Tibial artery (tissue), 4 donors: ENCODE measurements at regions not wholly inside any gene's neighbourhood (a gene's known extent, or its start where the extent isn't known, plus 50 kb on each side); places are given as distances from the start of the nearest gene placed in this dataset.
"Not testable (repeated sequence)": the region's sequence is repeated elsewhere in the genome, so short reads cannot be mapped to it uniquely, and the experiment has no call there.

Experiments
- DNase-seq, 2 donors: peaks; one replicate each; pipeline ENCODE4 v3.0.0-alpha.2; 2019
- H3K27ac ChIP-seq, 2 donors: fragments of 200-600 bp; sonication (generic) in 1 of 2; 1 replicate in 1 of 2; 2 replicates in 1 of 2; pipeline ENCODE4 v1.5.1; 2018 to 2019; ENCODE audit warnings: mild to moderate bottlenecking in 1 of 2
- H3K27me3 ChIP-seq, 2 donors: fragments of 200-600 bp; sonication (generic) in 1 of 2; one replicate each; pipeline versions ENCODE4 v1.5.1 to v1.6.0; 2016 to 2019
- H3K36me3 ChIP-seq, 3 donors: fragments of 200-600 bp; sonication (generic) in 2 of 3; one replicate each; pipeline ENCODE4 v1.5.1; 2016 to 2019; ENCODE audit warnings: mild to moderate bottlenecking in 2 of 3
- H3K4me1 ChIP-seq, 4 donors: fragments of 200-600 bp; sonication (generic) in 2 of 4; 1 replicate in 3 of 4; 2 replicates in 1 of 4; pipeline ENCODE4 v1.5.1; 2016 to 2019
- H3K4me3 ChIP-seq, 2 donors: fragments of 200-600 bp; sonication (generic) in 1 of 2; 1 replicate in 1 of 2; 2 replicates in 1 of 2; pipeline ENCODE4 v1.5.1; 2018 to 2019; ENCODE audit warnings: mild to moderate bottlenecking in 2 of 2
- H3K9me3 ChIP-seq, 3 donors: fragments of 200-600 bp; sonication (generic) in 1 of 3; one replicate each; pipeline ENCODE4 v1.5.1; 2016 to 2019
- intact Hi-C: fragments of 100-400 bp; cut with DNase I; formaldehyde crosslinking; loops from one replicate; pipeline ENCODE4 v1.15.0; 2023; ENCODE audit warnings: low total_unique reads
- TF ChIP-seq, protein P1 (sequence below), 2 experiments: fragments of 200-600 bp in 1 of 2; fragments of 450-650 bp in 1 of 2; IDR thresholded peaks; one replicate each; pipeline ENCODE4 v1.5.1; 2017 to 2019; ENCODE audit warnings: antibody characterized with exemption in 2 of 2, mild to moderate bottlenecking in 1 of 2, moderate library complexity in 1 of 2

DNA sequence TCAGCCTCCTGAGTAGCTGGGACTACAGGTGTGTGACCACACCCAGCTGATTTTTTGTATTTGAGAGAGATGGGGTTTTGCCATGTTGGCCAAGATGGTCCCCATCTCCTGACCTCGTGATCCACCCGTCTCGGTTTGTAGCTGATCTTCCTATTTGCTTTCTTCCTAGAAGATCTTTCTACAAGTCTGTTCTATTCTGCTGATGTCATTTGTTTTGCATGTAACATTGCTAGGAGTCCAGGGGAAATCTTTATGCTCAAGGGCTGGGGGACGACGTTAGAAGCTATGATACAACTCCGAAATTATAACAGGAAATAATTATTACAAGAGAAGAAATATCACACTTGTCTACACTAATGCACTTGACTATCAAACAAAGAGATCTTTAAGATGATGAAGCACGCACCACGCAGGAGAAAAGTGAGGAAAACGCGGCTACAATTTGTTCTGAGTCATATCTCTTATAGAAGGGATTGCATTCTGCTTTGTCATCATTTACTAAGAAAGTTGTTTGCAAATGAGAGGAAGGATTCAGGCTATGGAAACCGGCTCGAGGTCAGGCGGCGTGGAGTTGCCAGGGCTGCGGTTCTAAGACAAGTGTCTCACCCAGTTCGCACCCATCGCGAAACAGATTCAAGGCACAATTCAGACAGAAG, 103.0 kb upstream of the CARD11 start:
- no peaks in the 10 kb centered on the region for H3K9me3 ChIP-seq
- peaks cover 0 to 12% (median 4%) of the 10 kb centered on the region in 4 donors for H3K4me1 ChIP-seq
- TF ChIP-seq, protein P1, sequence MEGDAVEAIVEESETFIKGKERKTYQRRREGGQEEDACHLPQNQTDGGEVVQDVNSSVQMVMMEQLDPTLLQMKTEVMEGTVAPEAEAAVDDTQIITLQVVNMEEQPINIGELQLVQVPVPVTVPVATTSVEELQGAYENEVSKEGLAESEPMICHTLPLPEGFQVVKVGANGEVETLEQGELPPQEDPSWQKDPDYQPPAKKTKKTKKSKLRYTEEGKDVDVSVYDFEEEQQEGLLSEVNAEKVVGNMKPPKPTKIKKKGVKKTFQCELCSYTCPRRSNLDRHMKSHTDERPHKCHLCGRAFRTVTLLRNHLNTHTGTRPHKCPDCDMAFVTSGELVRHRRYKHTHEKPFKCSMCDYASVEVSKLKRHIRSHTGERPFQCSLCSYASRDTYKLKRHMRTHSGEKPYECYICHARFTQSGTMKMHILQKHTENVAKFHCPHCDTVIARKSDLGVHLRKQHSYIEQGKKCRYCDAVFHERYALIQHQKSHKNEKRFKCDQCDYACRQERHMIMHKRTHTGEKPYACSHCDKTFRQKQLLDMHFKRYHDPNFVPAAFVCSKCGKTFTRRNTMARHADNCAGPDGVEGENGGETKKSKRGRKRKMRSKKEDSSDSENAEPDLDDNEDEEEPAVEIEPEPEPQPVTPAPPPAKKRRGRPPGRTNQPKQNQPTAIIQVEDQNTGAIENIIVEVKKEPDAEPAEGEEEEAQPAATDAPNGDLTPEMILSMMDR (IDR thresholded peaks at IDR 0.05) = no peak
- H3K27ac ChIP-seq = no peak overlapping the region
- peaks cover 0 to 3% of the 10 kb centered on the region in 2 donors for H3K27me3 ChIP-seq
- DNase-seq = peak; percentile 39 to 47
- intact Hi-C loops = no loop called here
- H3K36me3 ChIP-seq = no peaks in the 10 kb centered on the region
- H3K4me3 ChIP-seq = no peak overlapping the region

DNA sequence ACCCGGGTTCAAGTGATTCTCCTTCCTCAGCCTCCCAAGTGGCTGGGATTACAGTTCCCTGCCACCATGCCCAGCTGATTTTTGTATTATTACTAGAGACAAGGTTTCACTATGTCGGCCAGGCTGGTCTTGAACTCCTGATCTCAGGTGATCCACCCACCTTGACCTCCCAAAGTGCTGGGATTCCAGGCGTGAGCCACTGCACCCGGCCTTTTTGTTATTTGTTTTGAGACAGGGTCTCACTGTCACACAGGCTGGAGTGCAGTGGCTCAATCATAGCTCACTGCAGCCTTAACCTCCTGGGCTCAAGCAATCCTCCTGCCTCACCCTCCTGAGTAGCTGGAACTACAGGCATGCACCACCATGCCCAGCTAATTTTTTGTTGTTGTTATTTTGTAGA, 104.8 kb upstream of the CARD11 start:
- not testable (repeated sequence) for H3K27ac ChIP-seq
- peak in 1 of 2 donors; percentile 32 for DNase-seq

DNA sequence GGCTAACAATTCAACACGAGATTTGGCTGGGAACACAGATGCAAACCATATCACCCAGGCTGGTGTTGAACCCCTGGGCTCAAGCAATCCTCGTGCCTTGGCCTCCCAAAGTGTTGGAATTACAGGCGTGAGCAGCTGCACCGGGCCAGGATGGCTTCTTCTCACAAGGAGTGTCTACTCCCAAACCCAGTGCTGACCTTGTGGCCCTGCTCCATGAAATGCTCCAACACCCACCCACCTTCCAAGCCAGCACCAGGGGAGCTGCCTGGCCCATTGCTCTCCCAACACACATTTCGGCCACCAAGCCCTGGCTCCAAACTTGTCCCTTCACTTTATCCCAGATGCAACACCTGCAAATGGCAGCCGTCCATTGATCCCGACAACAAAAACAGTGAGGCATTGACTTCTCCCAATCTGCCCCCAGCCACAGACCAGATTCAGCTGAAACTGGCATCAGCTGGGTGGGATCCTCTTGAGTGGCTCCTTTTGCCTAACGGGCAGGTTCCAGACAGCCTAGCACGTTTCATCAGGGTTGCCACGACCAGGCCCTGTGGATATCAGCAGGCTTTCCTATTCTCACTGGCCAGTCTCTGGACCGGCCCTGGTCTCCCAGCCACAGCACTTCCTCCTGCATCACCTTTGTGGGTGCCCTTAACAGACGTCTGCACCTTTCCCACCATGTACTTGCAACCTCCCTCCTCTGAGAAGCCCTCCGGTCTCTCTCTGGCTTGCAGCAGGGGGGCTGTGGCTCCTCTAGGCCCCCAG, 105.7 kb upstream of the CARD11 start:
- H3K27me3 ChIP-seq = peaks cover 0 to 9% of the 10 kb centered on the region in 2 donors
- H3K4me1 ChIP-seq = peaks cover 0 to 3% (median 1%) of the 10 kb centered on the region in 4 donors
- TF ChIP-seq, protein P1 (IDR thresholded peaks at IDR 0.05) = no peak
- no peaks in the 10 kb centered on the region for H3K9me3 ChIP-seq
- no peaks in the 10 kb centered on the region for H3K36me3 ChIP-seq
- H3K27ac ChIP-seq = no peak overlapping the region
- DNase-seq = peak in 1 of 2 donors; percentile 59
- intact Hi-C loops = no loop called here
- H3K4me3 ChIP-seq = no peak overlapping the region

More for the DNA sequence above, 104.8 kb upstream of the CARD11 start:
- H3K9me3 ChIP-seq, H3K27me3 ChIP-seq, intact Hi-C loops, H3K36me3 ChIP-seq, H3K4me3 ChIP-seq: not testable (repeated sequence)
- H3K4me1 ChIP-seq = peaks cover 0 to 12% (median 4%) of the 10 kb centered on the region in 4 donors

DNA sequence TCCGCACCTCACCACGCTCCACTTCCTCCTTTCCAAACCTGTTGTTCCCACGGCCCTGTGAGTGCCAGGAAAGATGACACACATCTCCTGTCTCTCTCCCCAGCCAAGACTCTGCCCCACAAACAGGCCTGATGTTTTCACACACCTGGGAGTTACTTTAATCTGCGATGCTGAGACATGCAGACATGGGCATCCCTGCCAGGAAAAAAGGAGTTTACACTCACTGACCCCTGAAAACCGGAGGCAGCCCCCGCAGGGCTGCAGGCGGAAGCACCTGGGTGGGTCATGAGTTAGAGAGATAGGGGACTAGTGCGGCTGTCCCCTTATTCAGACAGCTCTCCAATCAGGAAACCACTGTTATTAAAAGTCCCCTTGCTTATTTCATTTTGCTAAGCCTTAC, 106.4 kb upstream of the CARD11 start:
- H3K9me3 ChIP-seq = no peaks in the 10 kb centered on the region
- H3K36me3 ChIP-seq = no peaks in the 10 kb centered on the region
- no peak overlapping the region for H3K4me3 ChIP-seq
- intact Hi-C loops = loop anchor here (10.0 kb wide), 1 partner anchor 255 kb away; no protein-coding TSS in a partner anchor
- H3K27me3 ChIP-seq = peaks cover 0 to 9% of the 10 kb centered on the region in 2 donors
- TF ChIP-seq, protein P1 (IDR thresholded peaks at IDR 0.05) = no peak
- H3K4me1 ChIP-seq = no peaks in the 10 kb centered on the region
- peak in 1 of 2 donors; percentile 25 for DNase-seq
- H3K27ac ChIP-seq = no peak overlapping the region

DNA sequence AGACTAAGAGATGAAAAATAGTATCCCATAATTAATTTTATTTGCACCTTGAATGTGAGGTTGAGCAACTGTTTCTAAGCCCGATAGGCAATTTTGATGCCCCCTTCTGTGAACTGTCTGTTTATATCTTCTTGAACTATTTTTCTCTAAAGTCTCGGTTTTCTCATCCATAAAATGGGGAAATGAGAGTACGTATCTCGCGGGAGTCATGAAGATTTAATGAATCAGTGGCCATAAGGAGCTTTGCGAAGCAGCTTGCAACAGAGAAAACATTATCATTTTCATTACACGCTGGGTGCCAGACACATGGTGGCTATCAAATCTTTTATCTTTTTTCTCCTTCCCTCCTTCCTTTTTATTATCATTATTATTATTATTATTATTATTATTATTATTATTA, 108.1 kb upstream of the CARD11 start:
- H3K27ac ChIP-seq = no peak overlapping the region
- no peaks in the 10 kb centered on the region for H3K9me3 ChIP-seq
- H3K4me3 ChIP-seq = no peak overlapping the region
- intact Hi-C loops = loop anchor here (10.0 kb wide), 1 partner anchor 257 kb away; no protein-coding TSS in a partner anchor
- TF ChIP-seq, protein P1 (IDR thresholded peaks at IDR 0.05) = no peak
- no peak for DNase-seq
- H3K36me3 ChIP-seq = no peaks in the 10 kb centered on the region
- peaks cover 0 to 9% of the 10 kb centered on the region in 2 donors for H3K27me3 ChIP-seq
- no peaks in the 10 kb centered on the region for H3K4me1 ChIP-seq

DNA sequence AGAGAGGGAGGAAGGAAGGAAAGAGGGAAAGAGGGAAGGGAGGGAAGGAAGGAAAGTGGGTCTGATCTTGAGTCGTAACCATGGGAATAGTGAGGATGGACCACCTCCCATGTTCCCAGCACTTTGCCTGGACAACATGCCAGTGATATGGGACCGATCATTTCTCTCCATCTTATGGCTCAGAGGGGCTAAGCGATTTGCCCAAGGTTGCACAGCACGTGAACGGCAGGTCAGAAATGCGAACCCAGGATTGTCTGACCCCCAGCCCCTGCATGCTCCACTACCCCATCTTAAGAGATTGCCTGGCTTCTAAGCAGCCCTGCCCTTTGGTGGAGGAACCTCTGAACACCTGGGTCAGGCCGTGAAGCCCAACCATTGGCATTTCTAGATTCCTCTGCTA, 109.0 kb upstream of the CARD11 start:
- intact Hi-C loops = loop anchor here (10.0 kb wide), 1 partner anchor 258 kb away; no protein-coding TSS in a partner anchor
- DNase-seq = no peak

More for the DNA sequence above, 109.0 kb upstream of the CARD11 start:
- H3K36me3 ChIP-seq = no peaks in the 10 kb centered on the region
- no peaks in the 10 kb centered on the region for H3K9me3 ChIP-seq
- H3K4me1 ChIP-seq = no peaks in the 10 kb centered on the region
- peaks cover 0 to 12% of the 10 kb centered on the region in 2 donors for H3K27me3 ChIP-seq
- H3K4me3 ChIP-seq = no peak overlapping the region
- TF ChIP-seq, protein P1 (IDR thresholded peaks at IDR 0.05) = no peak
- no peak overlapping the region for H3K27ac ChIP-seq
